Neural crest cell (in vitro differentiated cells): ENCODE measurements at regions not wholly inside any gene's neighbourhood (a gene's known extent, or its start where the extent isn't known, plus 50 kb on each side); places are given as distances from the start of the nearest gene placed in this dataset.
A peak's percentile ranks its signal among the peaks of the same experiment; 100 is the strongest.

Experiments used
- DNase-seq: peaks from one replicate; pipeline ENCODE4 v3.0.0; 2021; ENCODE audit warnings: low read depth, mixed read lengths, low spot score
- H3K27ac Mint-ChIP-seq: one replicate; pipeline ENCODE4 v1.8.0; 2021; ENCODE audit warnings: mild to moderate bottlenecking, mixed read lengths; ENCODE audit not compliant: unreplicated experiment
- H3K27me3 Mint-ChIP-seq: 2 replicates; pipeline ENCODE4 v1.8.0; 2021; ENCODE audit warnings: low read depth, mild to moderate bottlenecking, mixed read lengths
- H3K36me3 Mint-ChIP-seq: 2 replicates; pipeline ENCODE4 v1.8.0; 2021; ENCODE audit warnings: low read depth, mild to moderate bottlenecking, mixed read lengths
- H3K4me1 Mint-ChIP-seq: 2 replicates; pipeline ENCODE4 v1.8.0; 2021; ENCODE audit warnings: mixed read lengths
- H3K4me3 Mint-ChIP-seq: one replicate; pipeline ENCODE4 v1.8.0; 2021; ENCODE audit warnings: mild to moderate bottlenecking, mixed read lengths
- H3K9me3 Mint-ChIP-seq: 2 replicates; pipeline ENCODE4 v1.8.0; 2021; ENCODE audit warnings: mixed read lengths
- TF ChIP-seq, protein P1 (sequence below): fragments of 200-600 bp; sonication (generic); conservative IDR thresholded peaks from 2 replicates; pipeline ENCODE4 v1.5.0; 2021; ENCODE audit warnings: antibody characterized with exemption, mild to moderate bottlenecking

DNA sequence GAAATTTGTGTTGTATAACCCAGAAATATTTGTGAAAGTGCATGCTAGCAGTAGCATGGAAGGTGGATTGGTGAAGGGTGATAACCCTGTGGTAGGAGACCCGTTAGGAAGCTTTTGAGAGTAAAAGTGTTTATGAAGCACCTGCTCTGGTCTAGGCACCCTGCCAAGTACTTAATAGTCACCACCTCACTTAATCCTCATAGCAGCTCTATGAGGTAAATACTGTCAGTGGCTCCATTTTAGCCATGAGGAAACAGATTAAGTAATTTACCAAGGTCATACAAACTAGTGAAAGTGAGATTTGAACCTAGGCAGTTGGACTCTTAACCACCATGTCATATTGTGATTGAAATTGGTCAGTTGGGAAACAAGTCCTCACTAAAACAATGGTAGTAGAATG is 66.8 kb downstream of the TET3 start:
- Mint-ChIP-seq H3K9me3 (no peaks in the 10 kb centered on the region), H3K4me1 (peaks cover 32% of the 10 kb centered on the region), H3K27me3 (no peaks in the 10 kb centered on the region), H3K36me3 (peaks cover 9% of the 10 kb centered on the region), H3K4me3 (no peak overlapping the region), H3K27ac (no peak overlapping the region)
- TF ChIP-seq, protein P1, sequence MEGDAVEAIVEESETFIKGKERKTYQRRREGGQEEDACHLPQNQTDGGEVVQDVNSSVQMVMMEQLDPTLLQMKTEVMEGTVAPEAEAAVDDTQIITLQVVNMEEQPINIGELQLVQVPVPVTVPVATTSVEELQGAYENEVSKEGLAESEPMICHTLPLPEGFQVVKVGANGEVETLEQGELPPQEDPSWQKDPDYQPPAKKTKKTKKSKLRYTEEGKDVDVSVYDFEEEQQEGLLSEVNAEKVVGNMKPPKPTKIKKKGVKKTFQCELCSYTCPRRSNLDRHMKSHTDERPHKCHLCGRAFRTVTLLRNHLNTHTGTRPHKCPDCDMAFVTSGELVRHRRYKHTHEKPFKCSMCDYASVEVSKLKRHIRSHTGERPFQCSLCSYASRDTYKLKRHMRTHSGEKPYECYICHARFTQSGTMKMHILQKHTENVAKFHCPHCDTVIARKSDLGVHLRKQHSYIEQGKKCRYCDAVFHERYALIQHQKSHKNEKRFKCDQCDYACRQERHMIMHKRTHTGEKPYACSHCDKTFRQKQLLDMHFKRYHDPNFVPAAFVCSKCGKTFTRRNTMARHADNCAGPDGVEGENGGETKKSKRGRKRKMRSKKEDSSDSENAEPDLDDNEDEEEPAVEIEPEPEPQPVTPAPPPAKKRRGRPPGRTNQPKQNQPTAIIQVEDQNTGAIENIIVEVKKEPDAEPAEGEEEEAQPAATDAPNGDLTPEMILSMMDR: no peak
- DNase-seq: no peak

DNA sequence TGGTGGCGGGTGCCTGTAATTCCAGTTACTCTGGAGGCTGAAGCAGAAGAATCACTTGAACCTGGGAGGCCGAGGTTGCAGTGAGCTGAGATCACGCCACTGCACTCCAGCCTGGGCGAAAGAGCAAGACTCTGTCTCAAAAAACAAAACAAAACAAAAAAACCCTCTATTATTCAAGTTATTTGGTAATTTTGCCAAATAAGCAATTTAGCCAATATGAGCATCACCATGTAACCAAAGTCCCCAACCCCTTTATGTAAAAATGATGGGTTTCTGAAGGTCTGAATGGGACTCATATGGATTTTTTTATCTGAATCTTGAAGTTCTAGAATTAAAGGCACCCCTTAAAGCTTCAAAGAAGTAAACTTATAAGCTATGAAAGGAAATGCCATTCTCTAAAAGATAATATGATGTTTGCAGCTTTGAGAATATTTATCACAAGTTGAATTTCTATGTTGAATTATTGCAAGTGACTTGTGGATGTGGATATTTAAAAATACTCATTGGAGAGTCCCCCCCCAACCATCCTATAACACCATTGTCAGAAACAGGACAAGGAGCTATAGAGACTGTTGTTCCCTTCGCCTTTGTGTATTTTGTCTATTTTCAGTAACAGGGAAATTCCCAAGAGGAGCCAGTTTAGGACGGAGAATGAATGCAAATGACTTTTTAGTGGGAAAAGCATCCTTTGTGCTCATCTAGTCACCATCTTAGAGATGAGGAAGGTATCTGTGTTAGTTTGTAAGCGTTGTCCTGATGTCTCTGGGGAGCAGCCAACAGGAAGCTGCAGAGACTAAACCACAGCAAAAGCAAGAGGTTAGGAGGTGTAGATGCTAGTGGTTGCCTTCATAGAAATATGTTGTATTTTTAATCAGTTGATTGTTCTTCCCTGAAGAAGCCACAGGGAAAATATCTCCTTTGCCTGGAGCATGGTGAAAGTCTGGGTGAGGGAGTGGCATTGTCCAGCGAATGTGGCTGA is 68.3 kb downstream of the TET3 start:
- Mint-ChIP-seq H3K9me3 (no peaks in the 10 kb centered on the region), H3K4me3 (no peak overlapping the region), H3K4me1 (peaks cover 32% of the 10 kb centered on the region), H3K27me3 (no peaks in the 10 kb centered on the region), H3K36me3 (peaks cover 15% of the 10 kb centered on the region), H3K27ac (no peak overlapping the region)
- DNase-seq: no peak
- TF ChIP-seq, protein P1: no peak

DNA sequence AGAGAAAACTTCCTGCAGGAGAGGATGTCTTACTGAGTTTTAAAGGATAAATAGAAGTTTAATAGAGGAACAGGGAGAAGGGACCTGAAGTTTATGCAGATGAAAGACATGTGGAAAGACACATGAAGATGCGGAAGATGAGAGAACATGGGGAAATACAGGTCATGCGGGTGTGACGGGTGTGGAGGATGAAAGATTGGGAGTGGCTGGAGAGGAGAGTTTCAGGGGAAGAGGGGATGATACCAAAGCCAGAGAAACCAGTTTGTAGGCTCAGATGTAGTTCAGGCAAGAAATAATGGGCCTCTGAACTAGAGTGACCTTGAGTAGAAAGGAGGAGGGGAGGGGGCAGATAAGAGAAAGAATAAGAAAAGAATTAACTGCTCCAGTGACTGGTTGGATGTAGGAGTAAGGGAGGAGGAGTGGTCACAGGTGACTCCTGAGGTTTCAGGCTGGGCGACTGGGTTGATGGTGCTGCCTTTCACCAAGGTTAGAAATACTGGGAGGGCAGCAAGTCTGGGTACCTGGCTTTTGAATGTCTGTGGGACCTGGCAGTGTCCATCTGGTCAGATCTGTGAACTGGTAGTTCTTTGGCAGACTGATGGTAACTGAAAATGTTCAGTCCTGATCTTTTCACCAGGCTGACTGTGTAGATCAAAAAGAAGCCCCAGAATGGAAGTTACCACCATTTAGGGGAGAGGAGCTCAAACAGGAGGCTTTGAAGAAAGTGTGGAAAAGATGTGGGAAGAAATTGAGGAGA is 69.4 kb downstream of the TET3 start:
- TF ChIP-seq, protein P1: no peak
- peaks cover 24% of the 10 kb centered on the region for H3K4me1 Mint-ChIP-seq
- no peaks in the 10 kb centered on the region for H3K9me3 Mint-ChIP-seq
- DNase-seq: no peak
- no peak overlapping the region for H3K4me3 Mint-ChIP-seq
- H3K27me3 Mint-ChIP-seq: no peaks in the 10 kb centered on the region
- peaks cover 12% of the 10 kb centered on the region for H3K36me3 Mint-ChIP-seq
- no peak overlapping the region for H3K27ac Mint-ChIP-seq

DNA sequence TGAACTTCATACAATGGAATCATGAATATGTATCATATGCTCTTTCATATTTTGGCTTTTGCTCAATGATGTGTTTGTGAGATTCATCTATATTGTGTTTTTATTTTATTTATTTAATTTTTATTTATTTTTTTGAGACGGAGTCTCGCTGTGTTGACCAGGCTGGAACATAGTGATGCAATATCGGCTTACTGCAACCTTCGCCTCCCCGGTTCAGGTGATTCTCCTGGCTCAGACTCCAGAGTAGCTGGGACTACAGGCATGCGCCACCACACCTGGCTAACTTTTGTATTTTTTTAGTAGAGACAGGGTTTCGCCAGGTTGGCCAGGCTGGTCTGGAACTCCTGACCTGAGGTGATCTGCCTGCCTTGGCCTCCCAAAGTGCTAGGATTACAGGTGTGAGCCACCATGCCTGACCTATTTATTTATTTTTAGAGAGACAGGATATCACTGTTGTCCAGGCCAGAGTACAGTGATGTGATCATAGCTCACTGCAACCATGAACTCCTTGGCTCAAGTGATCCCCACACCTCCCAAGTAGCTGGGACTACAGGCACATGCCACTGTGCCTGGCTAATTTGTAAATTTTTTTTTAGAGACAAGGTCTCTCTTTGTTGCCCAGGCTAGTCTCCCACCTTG is 74.5 kb downstream of the TET3 start:
- Mint-ChIP-seq H3K4me1 (peaks cover 4% of the 10 kb centered on the region), H3K27ac (peak overlapping the region; percentile 88), H3K27me3 (no peaks in the 10 kb centered on the region), H3K36me3 (peaks cover 26% of the 10 kb centered on the region), H3K9me3 (peaks cover 6% of the 10 kb centered on the region), H3K4me3 (no peak overlapping the region)
- TF ChIP-seq, protein P1: no peak
- no peak for DNase-seq

DNA sequence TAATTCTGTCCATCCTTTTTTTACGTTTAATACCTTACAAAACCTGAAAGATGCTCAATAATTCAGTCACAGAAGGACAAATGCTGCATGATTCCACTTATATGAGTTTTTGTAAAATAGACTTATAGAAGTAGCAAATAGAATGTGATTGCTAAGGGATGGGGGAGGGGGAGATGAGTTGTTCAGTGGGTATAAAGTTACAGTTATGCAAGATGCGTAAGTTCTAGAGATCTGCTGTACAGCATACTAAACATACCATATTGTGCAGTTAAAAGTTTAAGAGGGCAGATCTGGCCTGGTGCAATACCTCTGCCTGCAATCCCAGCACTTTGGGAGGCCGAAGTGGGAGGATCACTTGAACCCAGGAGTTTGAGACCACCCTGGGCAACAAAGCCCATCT is 78.8 kb downstream of the TET3 start:
- Mint-ChIP-seq H3K4me1 (no peaks in the 10 kb centered on the region), H3K27me3 (no peaks in the 10 kb centered on the region), H3K36me3 (peaks cover 18% of the 10 kb centered on the region), H3K27ac (no peak overlapping the region), H3K4me3 (no peak overlapping the region), H3K9me3 (peaks cover 6% of the 10 kb centered on the region)
- no peak for DNase-seq
- TF ChIP-seq, protein P1: no peak
